Stimulated activated CD8-positive, alpha-beta memory T cell treated with anti-CD3 and anti-CD28 coated beads, Interleukin-7, amount 100 ng/mL, for 48 hours (primary cell): ENCODE measurements at regions not wholly inside any gene's neighbourhood (a gene's known extent, or its start where the extent isn't known, plus 50 kb on each side); places are given as distances from the start of the nearest gene placed in this dataset.

ENCODE experiments used
- DNase-seq, 2 donors: peaks; one replicate each; pipeline ENCODE4 v3.0.0-alpha.2; 2020; ENCODE audit warnings: low read depth in 1 of 2; ENCODE audit errors: extremely low read depth in 1 of 2

DNA sequence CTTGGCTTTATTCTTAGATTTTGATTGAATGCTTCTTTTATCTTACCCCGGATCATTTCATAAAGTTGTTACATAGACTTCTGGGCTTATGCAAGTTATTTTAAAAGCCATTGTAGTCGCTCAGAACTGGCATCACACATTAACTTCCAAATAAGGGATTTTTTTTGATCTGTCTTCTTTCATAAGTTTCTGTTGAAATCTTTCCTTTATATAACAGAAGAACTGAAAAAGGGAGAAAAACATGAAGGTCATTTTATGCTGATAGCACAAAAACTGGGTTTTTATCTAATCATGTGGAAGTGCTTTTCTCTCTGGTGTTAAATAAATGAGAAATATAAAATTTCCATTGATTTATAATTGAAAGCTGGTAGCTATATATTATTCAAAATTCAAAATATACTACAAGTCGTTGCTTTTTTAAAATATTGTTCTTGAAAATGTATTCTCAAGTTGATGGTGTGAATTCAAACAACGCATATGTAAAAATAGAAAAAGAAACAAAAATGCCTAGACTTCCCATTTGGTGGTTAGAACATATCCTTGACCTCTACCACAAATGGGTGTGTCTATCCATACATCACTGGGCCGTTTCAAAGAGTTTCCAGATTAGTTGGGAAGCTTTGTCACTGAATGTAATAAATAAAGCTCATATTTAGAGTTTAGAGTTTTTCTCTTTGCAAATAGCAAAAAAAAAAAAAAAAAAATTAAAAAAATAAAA lies 258.3 kb upstream of the ZPLD1 start:
- no peak for DNase-seq

DNA sequence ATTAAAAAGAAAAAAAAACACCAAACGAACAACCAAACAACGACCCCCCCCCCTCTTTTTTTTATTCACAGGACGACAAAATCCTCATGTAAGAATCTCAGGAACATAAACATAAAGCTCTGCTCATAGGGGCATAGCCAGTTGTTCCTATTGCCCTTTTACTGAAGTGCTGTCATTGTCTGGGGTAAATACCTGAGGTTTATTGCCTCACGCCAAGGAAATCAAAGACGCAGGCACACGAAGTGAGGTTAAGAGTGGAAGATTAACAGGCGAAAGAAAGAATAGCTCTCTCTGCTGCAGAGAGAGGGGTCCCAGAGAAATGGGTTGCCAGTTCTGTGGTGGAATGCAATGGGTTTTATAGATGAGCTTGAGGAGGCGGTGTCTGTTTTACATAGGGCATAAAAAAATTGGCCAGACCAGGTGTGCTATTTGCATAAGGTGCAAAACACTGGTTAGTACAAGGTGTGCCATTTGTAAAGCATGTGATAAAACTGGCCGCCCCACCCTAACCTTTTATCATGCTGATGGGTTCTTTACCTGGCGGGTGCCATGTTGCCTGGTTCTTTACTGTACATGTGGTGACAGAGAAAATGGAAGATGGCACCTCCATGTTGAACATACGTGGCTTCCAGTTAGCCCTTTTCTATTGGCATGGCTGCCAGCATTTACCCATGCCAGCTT lies 257.6 kb upstream of the ZPLD1 start:
- DNase-seq = no peak

DNA sequence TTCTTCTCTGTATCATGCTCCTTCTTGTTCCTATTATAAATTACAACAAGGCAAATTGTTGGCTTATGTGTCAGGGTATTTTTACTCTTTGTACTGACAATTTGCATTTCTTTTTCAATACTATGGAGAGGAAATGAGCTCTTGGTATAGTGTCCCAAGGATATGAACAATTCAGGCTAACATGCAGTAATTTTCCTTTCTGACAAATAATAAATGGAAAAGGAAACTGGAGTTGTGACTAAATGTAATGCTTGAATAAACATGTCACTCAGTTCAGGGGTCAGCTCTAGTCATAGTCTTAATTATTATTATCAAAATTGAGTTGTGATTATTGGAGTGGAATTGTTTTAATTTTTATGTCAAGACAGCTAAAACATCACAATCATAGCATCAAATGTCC lies 256.0 kb upstream of the ZPLD1 start:
- DNase-seq = no peak

DNA sequence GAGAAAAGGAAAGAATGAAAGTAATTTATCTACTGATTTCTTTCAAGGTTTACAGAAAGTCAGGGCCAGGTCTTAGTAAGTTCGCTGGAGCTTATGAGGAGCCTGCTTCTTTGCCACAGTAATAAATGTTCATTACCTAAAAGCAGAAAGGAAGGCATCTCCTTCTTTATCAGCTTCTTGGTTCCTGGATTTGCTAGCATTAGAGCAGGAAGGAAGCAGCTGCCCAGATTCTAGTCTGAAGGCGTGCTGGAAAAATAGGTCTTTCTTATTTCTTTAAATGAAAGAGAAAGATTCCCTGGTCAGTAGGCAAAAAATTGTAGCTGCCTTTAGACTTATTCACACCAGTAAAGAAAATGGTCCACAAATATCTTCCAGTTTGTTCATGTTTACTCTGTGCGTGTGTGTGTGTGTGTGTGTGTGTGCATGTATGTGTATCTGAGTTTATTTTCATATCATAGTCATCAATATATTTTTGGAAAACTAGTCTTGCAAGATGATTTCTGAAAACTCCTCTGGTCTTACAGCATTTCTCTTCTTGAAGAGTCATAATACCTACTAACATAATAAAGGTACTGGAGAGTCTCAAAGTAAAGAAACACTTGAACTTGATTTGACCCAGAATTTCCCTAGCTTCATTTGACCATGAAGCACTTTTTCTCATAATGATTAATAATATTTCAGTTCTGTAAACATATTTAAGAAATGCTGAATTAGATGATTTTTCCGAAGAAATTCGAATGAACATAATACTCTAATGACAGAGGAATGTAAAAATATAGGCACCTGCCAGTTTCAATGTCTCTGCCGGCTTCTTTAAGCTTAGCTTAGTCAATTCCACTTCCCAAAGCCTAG lies 255.3 kb upstream of the ZPLD1 start:
- DNase-seq = no peak

DNA sequence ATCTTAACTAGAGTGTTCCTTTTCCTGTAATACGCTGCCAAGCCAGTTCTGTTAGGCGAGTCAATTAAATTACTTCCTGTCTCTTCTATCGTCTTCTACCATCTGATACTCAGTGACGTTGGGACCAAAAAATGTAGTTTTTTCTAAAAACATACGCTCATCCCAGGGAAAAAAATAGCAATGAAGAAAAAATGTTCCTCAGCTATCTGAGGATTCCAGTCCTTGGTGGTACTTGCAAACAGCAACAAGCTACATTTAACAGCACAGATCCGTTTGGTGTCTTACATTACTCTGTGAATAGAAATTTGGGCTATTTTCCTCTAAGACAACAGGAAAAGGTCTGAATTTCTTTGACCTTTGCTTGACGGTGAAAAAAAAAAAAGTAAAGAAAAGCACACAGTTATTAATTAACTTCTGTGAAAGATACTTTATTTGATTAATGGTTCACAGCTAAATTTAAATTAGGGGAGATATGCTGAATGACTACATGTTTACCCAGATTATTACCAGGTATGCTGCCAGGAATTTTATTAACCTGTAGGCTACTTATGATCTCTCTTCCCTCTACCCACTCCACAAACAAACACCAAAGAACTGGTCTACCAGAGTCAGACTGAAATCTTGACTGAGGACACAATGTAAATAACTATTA lies 254.4 kb upstream of the ZPLD1 start:
- no peak for DNase-seq

DNA sequence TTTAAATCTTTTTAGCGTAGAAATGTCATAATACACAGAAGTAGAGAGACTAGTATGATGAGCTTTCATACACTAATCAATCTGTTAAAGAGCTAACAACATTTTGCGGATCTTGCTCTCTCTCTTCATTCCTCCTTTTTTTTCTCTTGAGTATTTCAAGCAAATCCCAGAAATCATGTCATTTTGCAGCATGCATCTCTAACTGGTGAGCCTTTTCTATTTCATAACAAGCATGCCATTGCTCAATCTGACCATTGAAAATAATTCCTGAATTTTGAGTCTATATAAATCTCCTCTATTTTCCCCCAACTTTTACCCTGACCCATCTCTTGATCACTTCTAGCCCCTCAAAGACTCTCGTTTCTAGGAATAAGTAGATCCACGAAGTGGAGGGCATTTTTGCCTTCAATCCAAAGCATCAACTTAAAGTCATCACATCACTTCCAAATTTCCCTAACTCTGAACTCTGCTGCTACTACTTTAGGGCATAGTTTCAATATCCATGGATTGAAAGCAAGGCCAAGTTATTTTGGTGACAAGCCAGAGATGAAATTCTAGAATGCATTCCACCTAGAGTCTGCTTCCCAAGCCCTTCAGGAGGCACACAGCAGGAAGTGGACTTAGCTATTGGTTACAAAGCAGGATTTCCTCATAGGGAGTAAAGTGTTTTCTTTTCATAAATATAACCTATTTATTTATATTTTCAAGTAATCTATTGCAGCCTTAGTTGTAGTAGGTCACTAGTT lies 253.5 kb upstream of the ZPLD1 start:
- no peak for DNase-seq

DNA sequence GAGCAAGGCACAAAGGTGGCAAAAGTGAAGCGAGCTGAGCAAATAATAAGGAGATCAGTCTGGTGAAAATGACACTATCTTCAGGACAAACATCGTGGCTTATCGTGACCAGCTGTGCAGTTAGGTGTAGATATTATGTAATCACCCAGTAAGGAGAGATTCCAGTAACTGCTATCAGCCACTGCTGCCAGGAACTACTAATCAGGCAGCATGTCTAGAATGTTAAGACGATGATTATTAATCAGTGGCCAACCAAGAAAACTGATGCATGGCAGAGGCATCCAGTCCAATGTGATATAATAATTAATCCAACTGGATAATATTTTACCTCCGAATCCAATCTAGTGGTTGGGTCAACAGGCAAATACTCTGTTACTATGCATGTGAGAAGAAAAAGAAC lies 252.7 kb upstream of the ZPLD1 start:
- no peak for DNase-seq

DNA sequence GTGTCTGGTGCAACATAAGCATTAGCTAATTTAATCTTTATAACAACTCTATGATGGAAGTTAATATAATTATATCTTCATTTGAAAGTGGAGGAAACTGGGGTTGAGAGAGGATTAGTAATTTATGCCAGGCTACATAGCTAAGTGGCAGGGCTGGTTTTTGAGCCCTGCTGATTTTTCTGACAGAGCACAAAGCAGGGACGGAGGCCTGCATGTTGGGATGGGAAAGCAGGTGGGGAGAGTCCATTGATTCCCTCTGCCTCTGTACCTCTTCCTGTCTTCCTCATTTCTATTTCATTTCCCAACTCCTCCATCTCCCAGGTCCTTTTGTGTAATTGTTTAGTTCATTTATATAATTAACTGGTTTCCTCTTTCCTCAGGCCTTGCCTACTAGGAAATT lies 251.6 kb upstream of the ZPLD1 start:
- no peak for DNase-seq

DNA sequence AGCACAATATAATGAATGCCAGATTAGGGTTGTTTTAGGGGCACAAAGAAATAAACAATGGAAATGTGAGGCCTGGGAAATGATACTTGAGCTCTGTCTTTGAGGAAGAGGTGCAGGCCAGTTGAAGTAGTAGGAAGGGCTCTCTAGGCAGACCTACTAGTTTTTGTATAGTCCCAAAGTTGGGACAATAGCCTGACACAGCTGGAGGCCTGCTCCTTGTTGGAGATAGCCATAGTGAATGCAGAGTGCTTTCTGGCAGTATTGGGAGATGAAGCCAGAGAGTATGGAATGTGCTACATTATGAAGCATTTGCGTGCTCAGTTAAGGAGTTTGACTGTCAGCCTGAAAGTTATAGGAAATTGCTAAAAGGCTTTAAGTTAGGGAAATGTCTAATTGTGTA lies 251.2 kb upstream of the ZPLD1 start:
- no peak for DNase-seq

DNA sequence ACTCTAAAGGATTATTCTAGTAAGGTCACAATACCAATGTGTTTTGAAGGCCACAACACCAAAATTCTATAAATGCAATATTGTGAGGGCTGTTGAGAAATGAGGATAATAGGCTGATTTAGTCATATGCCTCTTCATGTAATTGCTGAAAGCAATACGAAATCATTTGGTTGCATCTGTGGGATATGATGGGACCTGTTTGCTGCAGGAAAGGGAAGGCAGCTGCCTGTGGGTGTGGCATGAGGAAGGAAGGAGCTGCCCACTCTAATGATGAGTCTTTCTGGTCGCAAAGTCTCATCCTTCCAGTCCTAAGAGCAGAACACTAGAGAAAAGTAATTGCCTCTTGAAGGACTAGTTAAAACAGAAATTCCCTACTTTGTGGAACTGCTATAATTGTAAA lies 245.3 kb upstream of the ZPLD1 start:
- no peak for DNase-seq

DNA sequence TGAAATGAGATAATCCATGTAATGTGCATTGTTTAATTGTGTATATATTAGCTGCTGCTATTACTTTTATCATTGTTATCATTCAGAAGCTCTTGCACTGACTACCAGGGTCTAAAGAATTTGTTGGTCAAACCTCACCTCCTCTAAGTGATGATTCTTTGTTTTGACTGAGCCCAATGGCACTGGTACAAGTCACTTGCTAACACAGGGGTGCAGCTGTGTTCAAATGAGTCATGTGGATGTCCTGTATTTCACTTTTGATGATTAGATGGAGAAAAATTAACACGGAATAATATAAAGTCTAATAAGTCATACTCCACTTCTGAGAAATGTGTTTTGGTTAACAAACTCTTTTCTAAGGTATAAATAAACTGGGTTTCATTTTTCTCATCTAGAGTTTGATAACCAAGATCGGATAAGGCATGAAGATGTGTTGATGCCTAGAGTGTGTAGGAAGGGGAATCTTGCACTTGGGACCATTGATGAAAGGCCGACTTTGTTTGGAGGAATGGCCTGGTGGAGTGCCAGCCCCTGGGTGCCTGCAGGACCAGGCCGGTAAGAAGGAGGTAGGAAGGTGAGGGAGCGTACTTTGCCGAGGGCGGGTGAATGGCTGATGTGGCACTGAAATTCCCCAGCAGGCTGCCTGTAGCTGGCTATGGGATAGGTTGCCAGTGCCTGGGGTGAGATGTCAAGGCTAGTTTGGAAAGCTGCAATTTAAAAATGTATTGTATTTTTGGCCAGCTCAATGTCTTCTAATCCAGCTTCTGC lies 244.7 kb upstream of the ZPLD1 start:
- no peak for DNase-seq

DNA sequence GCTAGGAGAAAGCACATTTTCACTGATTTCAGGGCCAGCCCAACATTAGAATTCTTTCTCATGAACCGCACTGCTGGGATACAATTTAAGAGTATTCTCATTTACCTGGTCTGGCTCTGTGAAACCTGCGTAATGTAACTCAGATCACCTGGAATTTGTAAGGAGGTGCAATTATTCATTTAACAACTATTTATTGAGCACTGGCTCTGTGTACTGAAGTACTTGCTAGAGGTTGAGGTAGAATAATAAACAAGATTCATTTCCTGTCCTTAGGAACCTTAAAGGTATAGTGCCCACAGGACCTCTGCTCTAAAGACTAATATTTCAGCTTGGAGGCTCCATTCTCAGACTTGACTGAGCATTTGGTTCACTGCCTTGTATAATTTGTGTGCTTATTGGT lies 242.2 kb upstream of the ZPLD1 start:
- DNase-seq = no peak

DNA sequence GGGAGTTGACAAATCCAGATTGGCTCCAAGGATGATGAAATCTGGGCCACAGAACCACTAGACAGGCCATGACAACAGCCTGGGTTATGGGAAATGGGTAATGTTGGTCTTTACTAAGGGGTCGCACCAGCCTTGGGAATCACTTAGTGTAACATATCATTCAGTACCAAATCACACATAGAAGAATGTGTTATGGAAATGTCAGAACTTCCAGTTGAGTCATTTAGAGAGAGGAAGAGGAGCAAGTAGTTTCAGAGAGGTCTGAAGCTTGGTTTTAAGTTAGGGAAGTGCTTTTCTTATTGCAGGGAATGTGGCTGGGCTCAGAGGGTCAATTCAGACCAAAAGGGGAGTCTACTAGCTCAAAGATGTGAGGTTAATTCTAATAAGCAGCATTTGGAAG lies 241.6 kb upstream of the ZPLD1 start:
- no peak for DNase-seq

DNA sequence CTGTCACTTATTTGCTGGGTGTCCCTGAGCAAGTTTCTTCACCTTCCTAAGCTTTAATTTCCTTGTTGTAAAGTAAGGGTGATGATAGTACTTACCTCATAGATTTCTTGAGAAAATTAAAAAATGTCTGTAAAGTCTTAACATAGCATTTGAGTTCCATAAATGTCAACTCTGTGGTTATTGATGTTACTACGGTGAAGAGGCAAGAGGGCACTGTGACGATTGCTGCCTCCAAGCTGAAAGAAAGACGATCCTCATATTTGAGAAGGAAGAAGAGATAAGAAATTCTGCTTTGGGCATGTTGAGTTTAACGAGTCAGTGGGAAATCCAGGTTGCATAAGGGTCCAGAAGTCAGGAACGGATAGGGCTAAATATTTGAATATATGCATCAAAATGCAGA lies 240.8 kb upstream of the ZPLD1 start:
- DNase-seq = no peak

DNA sequence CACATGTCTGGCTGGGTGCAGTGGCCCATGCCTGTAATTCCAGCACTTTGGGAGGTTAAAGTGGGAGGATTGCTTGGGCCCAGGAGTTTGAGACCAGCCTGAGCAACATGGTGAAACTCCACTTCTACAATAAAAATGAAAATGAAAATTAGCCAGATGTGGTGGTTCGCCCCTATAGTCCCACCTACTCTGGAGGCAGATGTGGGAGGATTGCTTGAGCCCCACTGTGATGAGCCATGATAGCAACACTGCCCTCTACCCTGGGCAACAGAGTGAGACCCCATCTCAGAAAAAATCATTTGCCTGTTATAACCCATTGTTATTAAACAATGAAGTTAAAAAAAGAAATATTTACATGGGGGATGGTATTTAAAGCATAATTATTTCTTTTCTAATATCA lies 240.1 kb upstream of the ZPLD1 start:
- no peak for DNase-seq

DNA sequence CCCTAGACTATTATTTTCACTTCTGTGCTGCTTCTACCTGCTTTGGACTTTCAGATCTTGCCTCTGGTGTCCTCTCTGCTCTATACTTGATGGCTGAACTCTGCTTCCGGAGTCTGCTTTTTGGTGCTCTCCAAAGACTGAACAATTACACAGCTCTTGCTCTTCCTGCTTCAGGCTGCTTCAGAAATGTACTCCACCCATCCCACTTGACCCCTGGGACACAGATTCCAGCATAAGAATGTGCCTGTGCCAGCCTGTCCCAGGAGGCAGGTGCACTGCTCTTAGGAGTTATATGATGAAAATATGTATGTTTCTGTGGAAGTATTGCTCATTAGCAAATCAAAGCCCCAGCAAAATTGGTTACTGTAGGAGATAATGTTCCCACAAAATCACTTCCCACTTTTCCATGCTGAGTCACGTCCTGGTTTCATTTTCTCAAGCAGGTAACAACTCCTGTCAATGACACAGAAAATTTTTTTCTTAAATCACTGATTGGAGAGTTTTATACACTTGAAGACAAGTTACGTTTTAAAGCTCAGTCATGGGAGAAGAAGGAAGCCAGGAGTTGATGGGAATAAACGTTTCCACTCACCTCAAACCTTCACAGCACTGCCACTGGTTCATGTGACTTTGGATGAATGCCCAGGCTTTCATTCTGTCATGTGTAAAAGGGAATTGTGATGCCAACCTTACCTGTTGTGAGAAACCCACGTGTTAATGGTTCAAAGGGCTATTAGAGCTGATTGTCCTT lies 239.4 kb upstream of the ZPLD1 start:
- DNase-seq = no peak

DNA sequence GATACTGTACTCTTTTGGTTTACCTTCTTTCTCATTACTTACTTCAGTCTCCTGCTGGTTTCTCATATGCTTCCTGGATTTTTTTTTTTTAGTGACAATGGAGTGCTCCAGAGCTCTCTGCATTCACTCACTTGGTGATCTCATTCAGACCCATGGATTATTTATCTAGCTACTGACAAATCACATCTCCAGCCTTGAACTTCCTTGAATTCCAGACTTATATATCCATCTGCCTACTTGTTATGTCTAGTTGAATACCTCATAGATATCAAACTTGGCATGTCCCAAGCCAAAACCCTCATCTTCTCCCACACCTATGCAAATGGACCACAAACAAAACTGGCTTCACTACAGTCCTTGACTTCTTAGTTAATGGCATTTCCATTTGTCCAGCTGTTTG lies 234.7 kb upstream of the ZPLD1 start:
- no peak for DNase-seq

DNA sequence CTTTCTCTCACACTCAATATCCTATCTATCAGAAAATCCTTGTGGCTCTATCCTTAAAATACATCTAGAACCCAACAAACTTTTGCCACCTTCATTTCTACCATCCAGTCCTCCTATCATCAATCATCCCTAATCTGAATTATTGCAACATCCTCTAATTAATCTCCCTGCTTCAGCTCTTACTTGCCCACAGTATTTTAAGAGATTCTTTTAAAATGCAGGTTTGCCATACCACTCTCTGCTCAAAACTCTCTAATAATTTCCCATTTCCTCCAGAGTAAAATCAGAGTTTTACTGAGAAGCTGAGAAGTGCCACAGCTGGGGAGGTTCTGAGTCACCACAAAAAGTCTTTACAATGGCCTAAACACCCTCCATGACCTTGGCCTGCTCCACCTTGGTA lies 234.3 kb upstream of the ZPLD1 start:
- no peak for DNase-seq

DNA sequence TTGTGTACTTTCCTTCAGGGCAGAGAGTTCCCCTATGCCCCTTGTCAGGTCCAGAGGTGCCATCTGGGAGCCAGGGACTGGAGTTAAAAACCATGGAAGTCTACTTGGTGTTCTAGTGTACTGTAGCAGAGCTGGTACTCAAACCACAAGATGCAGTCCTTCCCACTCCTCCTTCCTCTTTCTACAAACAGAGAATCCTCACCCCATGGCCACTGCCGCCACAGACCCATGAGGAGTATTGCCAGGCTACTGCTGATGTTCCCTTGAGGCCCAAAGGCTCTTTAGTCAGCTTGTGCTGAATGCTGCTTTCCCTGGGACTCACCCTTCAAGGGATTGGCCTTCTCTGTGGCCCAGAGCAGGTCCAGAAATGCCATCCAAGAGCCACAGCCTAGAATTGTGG lies 229.2 kb upstream of the ZPLD1 start:
- no peak for DNase-seq
